ENCODE measurements at regions not wholly inside any gene's neighbourhood (a gene's known extent, or its start where the extent isn't known, plus 50 kb on each side); places are given as distances from the start of the nearest gene placed in this dataset.

DNA sequence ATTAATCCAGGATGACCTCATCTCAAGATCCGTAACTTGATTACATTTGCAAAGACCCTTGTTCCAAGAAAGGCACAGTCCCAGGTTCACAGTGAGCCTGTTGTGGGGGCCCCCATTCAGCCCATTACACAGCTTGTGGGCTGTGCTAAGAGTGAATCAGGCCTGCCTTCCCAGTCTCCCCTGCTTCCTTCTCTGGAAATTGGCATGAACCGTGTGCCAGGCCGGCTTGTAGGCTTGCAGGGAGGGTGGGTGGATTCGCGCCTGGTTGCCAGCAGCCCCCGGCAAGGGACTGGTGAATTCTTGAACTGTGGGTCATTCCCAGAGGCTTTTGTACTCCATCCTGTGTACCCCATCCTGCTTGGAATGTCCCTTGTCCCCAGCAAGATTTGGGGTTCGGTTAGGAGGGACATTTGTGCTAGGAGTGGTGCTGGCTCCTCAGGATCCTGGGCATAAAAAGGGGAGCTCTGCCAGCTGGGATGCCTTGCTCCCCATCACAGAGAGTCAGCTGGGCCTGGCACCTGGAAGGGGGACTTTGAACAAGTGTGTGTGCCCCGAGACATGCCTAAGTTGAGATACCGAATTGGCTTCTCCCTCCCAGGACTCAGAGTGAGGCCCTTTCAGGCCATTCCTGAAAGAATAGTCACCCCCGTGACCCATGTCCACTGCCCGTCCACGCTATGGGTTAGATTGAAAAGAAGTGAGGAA, 818.2 kb downstream of the BRD1 start (continued):
- TF ChIP-seq, protein P1, sequence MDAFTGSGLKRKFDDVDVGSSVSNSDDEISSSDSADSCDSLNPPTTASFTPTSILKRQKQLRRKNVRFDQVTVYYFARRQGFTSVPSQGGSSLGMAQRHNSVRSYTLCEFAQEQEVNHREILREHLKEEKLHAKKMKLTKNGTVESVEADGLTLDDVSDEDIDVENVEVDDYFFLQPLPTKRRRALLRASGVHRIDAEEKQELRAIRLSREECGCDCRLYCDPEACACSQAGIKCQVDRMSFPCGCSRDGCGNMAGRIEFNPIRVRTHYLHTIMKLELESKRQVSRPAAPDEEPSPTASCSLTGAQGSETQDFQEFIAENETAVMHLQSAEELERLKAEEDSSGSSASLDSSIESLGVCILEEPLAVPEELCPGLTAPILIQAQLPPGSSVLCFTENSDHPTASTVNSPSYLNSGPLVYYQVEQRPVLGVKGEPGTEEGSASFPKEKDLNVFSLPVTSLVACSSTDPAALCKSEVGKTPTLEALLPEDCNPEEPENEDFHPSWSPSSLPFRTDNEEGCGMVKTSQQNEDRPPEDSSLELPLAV (CRISPR knock-in tag; conservative IDR thresholded peaks at IDR 0.05; ENCODE audit: low read depth), result no peak
- TF ChIP-seq ETV5 (CRISPR knock-in tag; IDR thresholded peaks at IDR 0.05; ENCODE audit: borderline replicate concordance), result no peak
- no peak for TF ChIP-seq PRPF4 (IDR thresholded peaks at IDR 0.05; ENCODE audit: low read depth, low read length, poor library complexity, severe bottlenecking)
- TF ChIP-seq ERF (CRISPR knock-in tag; IDR thresholded peaks at IDR 0.05), result no peak
- TF ChIP-seq, protein P2, sequence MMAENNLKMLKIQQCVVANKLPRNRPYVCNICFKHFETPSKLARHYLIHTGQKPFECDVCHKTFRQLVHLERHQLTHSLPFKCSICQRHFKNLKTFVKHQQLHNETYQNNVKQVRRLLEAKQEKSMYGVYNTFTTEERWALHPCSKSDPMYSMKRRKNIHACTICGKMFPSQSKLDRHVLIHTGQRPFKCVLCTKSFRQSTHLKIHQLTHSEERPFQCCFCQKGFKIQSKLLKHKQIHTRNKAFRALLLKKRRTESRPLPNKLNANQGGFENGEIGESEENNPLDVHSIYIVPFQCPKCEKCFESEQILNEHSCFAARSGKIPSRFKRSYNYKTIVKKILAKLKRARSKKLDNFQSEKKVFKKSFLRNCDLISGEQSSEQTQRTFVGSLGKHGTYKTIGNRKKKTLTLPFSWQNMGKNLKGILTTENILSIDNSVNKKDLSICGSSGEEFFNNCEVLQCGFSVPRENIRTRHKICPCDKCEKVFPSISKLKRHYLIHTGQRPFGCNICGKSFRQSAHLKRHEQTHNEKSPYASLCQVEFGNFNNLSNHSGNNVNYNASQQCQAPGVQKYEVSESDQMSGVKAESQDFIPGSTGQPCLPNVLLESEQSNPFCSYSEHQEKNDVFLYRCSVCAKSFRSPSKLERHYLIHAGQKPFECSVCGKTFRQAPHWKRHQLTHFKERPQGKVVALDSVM (CRISPR knock-in tag; IDR thresholded peaks at IDR 0.05), result no peak

DNA sequence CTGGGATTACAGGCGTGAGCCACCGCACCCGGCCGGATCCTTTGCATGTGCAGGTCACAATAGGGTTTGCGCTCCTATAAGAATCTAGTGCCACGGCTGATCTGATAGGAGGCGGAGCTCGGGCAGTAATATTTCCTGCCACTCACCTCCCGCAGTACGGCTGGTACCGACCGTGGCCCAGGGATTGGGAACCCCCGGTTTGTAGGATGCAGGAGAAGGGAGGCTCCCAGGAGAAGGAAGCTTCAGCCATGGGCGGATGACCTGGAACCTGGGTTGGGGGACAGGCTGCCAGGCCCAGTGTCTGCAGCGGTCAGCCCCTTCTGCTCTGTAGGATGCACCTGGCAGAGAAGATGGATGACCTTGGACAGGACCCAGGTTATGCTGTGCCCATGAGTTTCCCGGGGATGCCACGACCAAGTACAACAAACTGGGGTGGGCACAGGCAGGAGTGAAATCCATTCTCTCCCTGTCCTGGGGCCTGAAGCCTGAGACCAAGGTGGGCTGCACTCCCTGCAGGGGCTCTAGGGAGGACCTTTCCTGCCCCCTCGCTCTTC, 818.9 kb downstream of the BRD1 start:
- Histone ChIP-seq H3K4me2 (ENCODE audit: low read depth, low read length) (no peak overlapping the region), H3K9ac (ENCODE audit: insufficient read depth, low read depth, low read length) (no peak overlapping the region), H4K20me1 (ENCODE audit: insufficient read depth, low read length) (no peaks in the 10 kb centered on the region), H3K27ac (ENCODE audit: extremely low read length, insufficient read depth, low read length) (no peak overlapping the region), H3K79me2 (ENCODE audit: insufficient read depth, low read length) (no peaks in the 10 kb centered on the region), H3K4me1 (ENCODE audit: insufficient read depth, low read length) (no peaks in the 10 kb centered on the region), H3K9me3 (ENCODE audit: low read length) (no peaks in the 10 kb centered on the region), H2AFZ (ENCODE audit: low read length) (no peak overlapping the region), H3K27me3 (ENCODE audit: control insufficient read depth in 1 of 2, insufficient read depth in 2 of 2, low read length in 2 of 2) (peaks cover 1 to 50% of the 10 kb centered on the region in 2 experiments; a peak in 4 of 5 replicates), H3K36me3 (replicated peaks in 1 of 2; ENCODE audit: control insufficient read depth in 1 of 2, insufficient read depth in 2 of 2, low read length in 2 of 2) (no peaks in the 10 kb centered on the region), H3K4me3 (replicated peaks in 1 of 3; ENCODE audit: insufficient read depth in 1 of 3, low read depth in 2 of 3, low read length in 3 of 3) (no peak overlapping the region)
- CTCF ChIA-PET (ENCODE audit: low intra/inter-chr PET ratio, low total read pairs), result no interaction called here
- no TSS peak for BruUV-seq (replicated peaks)
- in situ Hi-C loops (cut with HindIII; ENCODE audit: extremely low pct_ligation_motif_present, low pct_unique_long_range_greater_than_20kb) (no loop called here), intact Hi-C loops (cut with micrococcal nuclease; ENCODE audit: unreplicated experiment) (no loop called here)
- ATAC-seq, result no peak
- WGBS (ENCODE audit: low lambda C conversion rate), result 47% methylated on average over 6 of the region's 18 CpGs
- no peak for FAIRE-seq
- POLR2A ChIA-PET, result no interaction called here
- no peak for DNase-seq (ENCODE audit: low spot score)
- TF ChIP-seq, protein P3, sequence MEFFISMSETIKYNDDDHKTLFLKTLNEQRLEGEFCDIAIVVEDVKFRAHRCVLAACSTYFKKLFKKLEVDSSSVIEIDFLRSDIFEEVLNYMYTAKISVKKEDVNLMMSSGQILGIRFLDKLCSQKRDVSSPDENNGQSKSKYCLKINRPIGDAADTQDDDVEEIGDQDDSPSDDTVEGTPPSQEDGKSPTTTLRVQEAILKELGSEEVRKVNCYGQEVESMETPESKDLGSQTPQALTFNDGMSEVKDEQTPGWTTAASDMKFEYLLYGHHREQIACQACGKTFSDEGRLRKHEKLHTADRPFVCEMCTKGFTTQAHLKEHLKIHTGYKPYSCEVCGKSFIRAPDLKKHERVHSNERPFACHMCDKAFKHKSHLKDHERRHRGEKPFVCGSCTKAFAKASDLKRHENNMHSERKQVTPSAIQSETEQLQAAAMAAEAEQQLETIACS (CRISPR knock-in tag; IDR thresholded peaks at IDR 0.05), result no peak
- TF ChIP-seq MAF1 (CRISPR knock-in tag; IDR thresholded peaks at IDR 0.05; ENCODE audit: borderline replicate concordance) (no peak), ZMAT3 (CRISPR knock-in tag; conservative IDR thresholded peaks at IDR 0.05) (no peak), HMGA1 (CRISPR knock-in tag; conservative IDR thresholded peaks at IDR 0.05) (no peak), ZBTB7A (CRISPR knock-in tag; IDR thresholded peaks at IDR 0.05) (no peak), KLF11 (CRISPR knock-in tag; IDR thresholded peaks at IDR 0.05) (no peak), CBX5 (CRISPR knock-in tag; IDR thresholded peaks at IDR 0.05; ENCODE audit: borderline replicate concordance) (no peak), ZNF720 (CRISPR knock-in tag; IDR thresholded peaks at IDR 0.05) (no peak), HMG20B (CRISPR knock-in tag; conservative IDR thresholded peaks at IDR 0.05) (no peak), ZNF841 (CRISPR knock-in tag; IDR thresholded peaks at IDR 0.05; ENCODE audit: borderline replicate concordance) (no peak), AHR (CRISPR knock-in tag; IDR thresholded peaks at IDR 0.05) (no peak), PTBP1 (IDR thresholded peaks at IDR 0.05; ENCODE audit: low read depth, low read length, poor library complexity, severe bottlenecking) (no peak), ZNF577 (CRISPR knock-in tag; IDR thresholded peaks at IDR 0.05; ENCODE audit: borderline replicate concordance, low read depth) (no peak)

Measured in HepG2 (cell line).